IMR-90 (cell line): ENCODE measurements at regions not wholly inside any gene's neighbourhood (a gene's known extent, or its start where the extent isn't known, plus 50 kb on each side); places are given as distances from the start of the nearest gene placed in this dataset.

Source experiments
- ATAC-seq: fragments of 200-7000 bp; cut with Tn5 transposase; 2 replicates; pipeline ENCODE4 v1.9.1; 2020; ENCODE audit warnings: low read depth, mild to moderate bottlenecking, moderate library complexity
- BruUV-seq: library from RNA; stranded (reverse); fragments of 400-500 nt; replicated peaks from 2 replicates; lab custom pipeline; 2021; lab: Mats Ljungman, UMichigan
- CTCF ChIA-PET: fragments of 300-600 bp; formaldehyde crosslinking; extraction: SDS; loops from one replicate; lab custom pipeline; 2021; ENCODE audit warnings: antibody characterized with exemption; lab: Yijun Ruan, JAX
- POLR2A ChIA-PET: fragments of 300-600 bp; sonication (Branson Sonifier 250); formaldehyde crosslinking; loops from one replicate; lab custom pipeline; 2022; ENCODE audit warnings: antibody characterized with exemption; ENCODE audit not compliant: unreplicated experiment; lab: Charles Lee
- DNase-seq: peaks from one replicate; pipeline ENCODE4 v3.0.0; 2013
- H2AFZ ChIP-seq: replicated peaks from 2 replicates; pipeline ENCODE3; 2013; ENCODE audit warnings: low read length, mild to moderate bottlenecking; ENCODE audit not compliant: poor library complexity
- H2AK5ac ChIP-seq: 2 replicates; pipeline ENCODE4 v1.6.1; 2013; ENCODE audit warnings: low read depth, low read length, inconsistent platforms
- H2AK9ac ChIP-seq: replicated peaks from 2 replicates; pipeline ENCODE3; 2013; ENCODE audit warnings: mild to moderate bottlenecking, low read depth, low read length, moderate library complexity; ENCODE audit not compliant: poor library complexity
- H2BK120ac ChIP-seq: 2 replicates; pipeline ENCODE4 v1.6.1; 2013; ENCODE audit warnings: low read depth, low read length, inconsistent platforms
- H2BK15ac ChIP-seq: 3 replicates; pipeline ENCODE4 v1.6.1; 2013; ENCODE audit warnings: low read depth, low read length, inconsistent platforms
- H2BK20ac ChIP-seq: 2 replicates; pipeline ENCODE4 v1.6.1; 2013; ENCODE audit warnings: low read depth, mild to moderate bottlenecking, inconsistent platforms, low read length, moderate library complexity
- H2BK5ac ChIP-seq: 2 replicates; pipeline ENCODE4 v1.6.1; 2013; ENCODE audit warnings: mild to moderate bottlenecking, low read depth, low read length, inconsistent platforms; ENCODE audit not compliant: poor library complexity, severe bottlenecking
- H3K14ac ChIP-seq: replicated peaks from 2 replicates; pipeline ENCODE4 v1.6.1; 2013; ENCODE audit warnings: low read depth, low read length, inconsistent platforms
- H3K18ac ChIP-seq: 2 replicates; pipeline ENCODE4 v1.6.1; 2013; ENCODE audit warnings: low read depth, low read length, control low read depth
- H3K23ac ChIP-seq: 2 replicates; pipeline ENCODE4 v1.6.1; 2013; ENCODE audit warnings: low read depth, low read length, inconsistent platforms
- H3K27ac ChIP-seq: 2 replicates; pipeline ENCODE4 v1.5.1; 2013; ENCODE audit warnings: mild to moderate bottlenecking, control low read depth, low read length; ENCODE audit not compliant: insufficient read depth
- H3K27me3 ChIP-seq: 2 replicates; pipeline ENCODE4 v1.6.1; 2013; ENCODE audit warnings: low read length; ENCODE audit not compliant: control insufficient read depth, insufficient read depth
- H3K36me3 ChIP-seq: 2 replicates; pipeline ENCODE4 v1.6.1; 2013; ENCODE audit warnings: low read length, mixed read lengths; ENCODE audit not compliant: control insufficient read depth, insufficient read depth
- H3K4ac ChIP-seq: 2 replicates; pipeline ENCODE4 v1.6.1; 2013; ENCODE audit warnings: low read depth, low read length, inconsistent platforms
- H3K4me1 ChIP-seq: 2 replicates; pipeline ENCODE4 v1.6.1; 2013; ENCODE audit warnings: low read length, mixed read lengths; ENCODE audit not compliant: control insufficient read depth, insufficient read depth
- H3K4me2 ChIP-seq: 2 replicates; pipeline ENCODE4 v1.6.1; 2013; ENCODE audit warnings: low read depth, mild to moderate bottlenecking, control low read depth, low read length, moderate library complexity
- H3K4me3 ChIP-seq: 2 replicates; pipeline ENCODE4 v1.5.1; 2013; ENCODE audit warnings: low read depth, mild to moderate bottlenecking, control low read depth, low read length, moderate library complexity; ENCODE audit not compliant: insufficient read depth
- H3K56ac ChIP-seq: 2 replicates; pipeline ENCODE4 v1.6.1; 2013; ENCODE audit warnings: low read length, inconsistent platforms; ENCODE audit not compliant: insufficient read depth; ENCODE audit errors: extremely low read depth
- H3K79me1 ChIP-seq, 2 experiments: 2 replicates each; pipeline ENCODE4 v1.6.1; 2013; ENCODE audit warnings: low read length in 2 of 2, inconsistent platforms in 1 of 2, low read depth in 1 of 2
- H3K9ac ChIP-seq: 2 replicates; pipeline ENCODE4 v1.6.1; 2013; ENCODE audit warnings: low read depth, low read length, control low read depth
- H3K9me1 ChIP-seq: 2 replicates; pipeline ENCODE4 v1.6.1; 2013; ENCODE audit warnings: low read length, inconsistent platforms; ENCODE audit not compliant: insufficient read depth
- H3K9me3 ChIP-seq: 2 replicates; pipeline ENCODE4 v1.6.1; 2013; ENCODE audit warnings: low read length; ENCODE audit not compliant: control insufficient read depth, insufficient read depth
- H4K20me1 ChIP-seq: 2 replicates; pipeline ENCODE4 v1.6.1; 2013; ENCODE audit warnings: low read length, inconsistent platforms; ENCODE audit not compliant: insufficient read depth
- H4K5ac ChIP-seq: 2 replicates; pipeline ENCODE4 v1.6.1; 2013; ENCODE audit warnings: mild to moderate bottlenecking, low read depth, low read length, control low read depth
- H4K8ac ChIP-seq, 2 experiments: 2 replicates each; pipeline ENCODE4 v1.6.1; 2013; ENCODE audit warnings: low read depth in 2 of 2, low read length in 2 of 2, control low read depth in 1 of 2, inconsistent platforms in 1 of 2
- H4K91ac ChIP-seq: 2 replicates; pipeline ENCODE4 v1.6.1; 2013; ENCODE audit warnings: low read depth, low read length, inconsistent platforms; ENCODE audit not compliant: insufficient read depth
- BHLHE40 ChIP-seq: fragments of 150-350 bp; IDR thresholded peaks from 2 replicates; pipeline ENCODE4 v1.6.1; 2016; ENCODE audit warnings: mild to moderate bottlenecking, low read depth, low read length
- CEBPB ChIP-seq: IDR thresholded peaks from 2 replicates; pipeline ENCODE4 v1.6.1; 2012; ENCODE audit warnings: low read depth, low read length, improper control_type of control experiment
- CHD1 ChIP-seq: IDR thresholded peaks from 2 replicates; pipeline ENCODE4 v1.6.1; 2012; ENCODE audit warnings: low read depth, low read length, improper control_type of control experiment
- ELK1 ChIP-seq: fragments of 150-350 bp; IDR thresholded peaks from 2 replicates; pipeline ENCODE4 v1.6.1; 2016; ENCODE audit warnings: low read depth, mild to moderate bottlenecking, low read length, moderate library complexity, borderline replicate concordance
- FOS ChIP-seq: fragments of 150-350 bp; IDR thresholded peaks from 2 replicates; pipeline ENCODE4 v1.6.1; 2016; ENCODE audit warnings: low read depth, low read length
- MAFK ChIP-seq: IDR thresholded peaks from 2 replicates; pipeline ENCODE4 v1.6.1; 2012; ENCODE audit warnings: low read depth, low read length, improper control_type of control experiment
- MAZ ChIP-seq: IDR thresholded peaks from 2 replicates; pipeline ENCODE4 v1.6.1; 2012; ENCODE audit warnings: low read depth, mild to moderate bottlenecking, low read length, improper control_type of control experiment, moderate library complexity, borderline replicate concordance
- MXI1 ChIP-seq: IDR thresholded peaks from 2 replicates; pipeline ENCODE4 v1.6.1; 2012; ENCODE audit warnings: low read depth, mild to moderate bottlenecking, low read length, moderate library complexity, borderline replicate concordance
- NFE2L2 ChIP-seq: fragments of 150-350 bp; IDR thresholded peaks from 2 replicates; pipeline ENCODE4 v1.6.1; 2016; ENCODE audit warnings: low read depth, mild to moderate bottlenecking, low read length
- POLR2A ChIP-seq: IDR thresholded peaks from 2 replicates; pipeline ENCODE4 v1.6.1; 2012; ENCODE audit warnings: mild to moderate bottlenecking, low read depth, low read length
- RAD21 ChIP-seq: IDR thresholded peaks from 2 replicates; pipeline ENCODE4 v1.6.1; 2012; ENCODE audit warnings: low read length, improper control_type of control experiment
- RCOR1 ChIP-seq: IDR thresholded peaks from 2 replicates; pipeline ENCODE4 v1.6.1; 2012; ENCODE audit warnings: mild to moderate bottlenecking, low read length, improper control_type of control experiment; ENCODE audit not compliant: insufficient replicate concordance
- RFX5 ChIP-seq: IDR thresholded peaks from 2 replicates; pipeline ENCODE4 v1.8.0; 2012; ENCODE audit warnings: low read depth, mild to moderate bottlenecking, low read length, moderate library complexity
- SMC3 ChIP-seq: fragments of 150-350 bp; IDR thresholded peaks from 2 replicates; pipeline ENCODE4 v1.6.1; 2016; ENCODE audit warnings: low read depth, mild to moderate bottlenecking, antibody characterized with exemption, low read length, moderate library complexity
- WGBS, 2 experiments: methylation state at CpG; one replicate each; pipeline versions ENCODE4 v1.1.5 to v1.1.7; 2013; ENCODE audit warnings: missing lambda C conversion rate in 2 of 2; ENCODE audit not compliant: insufficient read length in 1 of 2; ENCODE audit errors: extremely low coverage in 2 of 2; 5-methylcytosine and 5-hydroxymethylcytosine counted together
- dilution Hi-C: fragments of 300-500 bp; cut with HindIII; formaldehyde crosslinking; loops from one replicate; pipeline ENCODE4 v1.14.3; 2018; ENCODE audit warnings: low sequenced_read_pairs; ENCODE audit not compliant: unreplicated experiment
- in situ Hi-C: fragments of 300-500 bp; cut with MboI; formaldehyde crosslinking; loops from 3 replicates; pipeline ENCODE4 v1.14.3; 2019; ENCODE audit warnings: low sequenced_read_pairs, inconsistent platforms, mixed read lengths
- intact Hi-C: fragments of 100-400 bp; cut with micrococcal nuclease; formaldehyde crosslinking; loops from 2 replicates; pipeline ENCODE4 v1.10.0; 2022
- TF ChIP-seq, protein P1 (sequence below): fragments of 150-350 bp; IDR thresholded peaks from 2 replicates; pipeline ENCODE4 v1.6.1; 2017; ENCODE audit warnings: mild to moderate bottlenecking, antibody characterized with exemption, low read length, low read depth
- TF ChIP-seq, protein P2 (sequence below): conservative IDR thresholded peaks from 2 replicates; pipeline ENCODE4 v1.5.1; 2012; ENCODE audit warnings: mild to moderate bottlenecking, low read depth, low read length, improper control_type of control experiment

DNA sequence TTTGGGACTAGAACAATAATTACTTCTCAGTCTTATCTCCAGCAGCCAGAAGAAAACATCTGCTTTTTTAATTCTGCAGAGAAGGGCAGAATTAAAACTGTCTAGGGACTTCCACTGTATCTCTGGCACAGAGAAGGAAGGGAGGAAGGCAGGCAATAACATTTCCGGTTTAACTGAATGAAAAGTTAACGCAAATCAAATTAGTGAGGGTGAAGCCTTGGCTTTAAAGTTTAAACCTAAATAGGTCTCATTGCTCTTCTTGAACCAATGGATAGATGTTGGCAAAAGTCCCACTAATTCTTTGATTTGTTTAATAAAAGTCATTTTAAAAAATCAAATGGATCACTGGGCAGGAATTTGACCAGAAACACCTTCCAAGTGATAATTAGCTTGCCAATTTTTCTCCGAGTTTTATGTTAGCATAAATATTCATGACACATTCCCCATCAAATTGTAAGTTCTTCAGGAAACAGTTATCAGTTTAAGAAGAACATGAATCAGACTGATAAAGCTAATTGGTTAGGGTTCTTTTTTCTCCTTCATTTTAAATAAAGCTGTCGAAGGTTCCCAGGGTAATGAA is 181.9 kb downstream of the SLC15A5 start:
- DNase-seq = no peak
- CTCF ChIA-PET = interaction anchor here (0.6 kb wide), 1 partner anchor 101 kb away, joined by 4 read pairs; no protein-coding TSS in a partner anchor
- intact Hi-C loops = no loop called here

More for the DNA sequence above, 181.9 kb downstream of the SLC15A5 start:
- H3K9me1 ChIP-seq = no peaks in the 10 kb centered on the region
- no peaks in the 10 kb centered on the region for H3K27me3 ChIP-seq
- H3K27ac ChIP-seq = no peak overlapping the region
- BruUV-seq = no TSS peak
- H3K23ac ChIP-seq = no peak overlapping the region
- WGBS, 2 experiments = no CpG with 5 or more reads among the region's 4 CpGs
- no peak for TF ChIP-seq RAD21
- TF ChIP-seq, protein P1, sequence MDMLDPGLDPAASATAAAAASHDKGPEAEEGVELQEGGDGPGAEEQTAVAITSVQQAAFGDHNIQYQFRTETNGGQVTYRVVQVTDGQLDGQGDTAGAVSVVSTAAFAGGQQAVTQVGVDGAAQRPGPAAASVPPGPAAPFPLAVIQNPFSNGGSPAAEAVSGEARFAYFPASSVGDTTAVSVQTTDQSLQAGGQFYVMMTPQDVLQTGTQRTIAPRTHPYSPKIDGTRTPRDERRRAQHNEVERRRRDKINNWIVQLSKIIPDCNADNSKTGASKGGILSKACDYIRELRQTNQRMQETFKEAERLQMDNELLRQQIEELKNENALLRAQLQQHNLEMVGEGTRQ = no peak
- no peak for TF ChIP-seq CEBPB
- no peak for TF ChIP-seq MAZ
- TF ChIP-seq RFX5 = no peak
- TF ChIP-seq FOS = no peak
- TF ChIP-seq SMC3 = no peak
- TF ChIP-seq NFE2L2 = no peak
- no peak for TF ChIP-seq MXI1
- no peak for TF ChIP-seq POLR2A
- TF ChIP-seq, protein P2, sequence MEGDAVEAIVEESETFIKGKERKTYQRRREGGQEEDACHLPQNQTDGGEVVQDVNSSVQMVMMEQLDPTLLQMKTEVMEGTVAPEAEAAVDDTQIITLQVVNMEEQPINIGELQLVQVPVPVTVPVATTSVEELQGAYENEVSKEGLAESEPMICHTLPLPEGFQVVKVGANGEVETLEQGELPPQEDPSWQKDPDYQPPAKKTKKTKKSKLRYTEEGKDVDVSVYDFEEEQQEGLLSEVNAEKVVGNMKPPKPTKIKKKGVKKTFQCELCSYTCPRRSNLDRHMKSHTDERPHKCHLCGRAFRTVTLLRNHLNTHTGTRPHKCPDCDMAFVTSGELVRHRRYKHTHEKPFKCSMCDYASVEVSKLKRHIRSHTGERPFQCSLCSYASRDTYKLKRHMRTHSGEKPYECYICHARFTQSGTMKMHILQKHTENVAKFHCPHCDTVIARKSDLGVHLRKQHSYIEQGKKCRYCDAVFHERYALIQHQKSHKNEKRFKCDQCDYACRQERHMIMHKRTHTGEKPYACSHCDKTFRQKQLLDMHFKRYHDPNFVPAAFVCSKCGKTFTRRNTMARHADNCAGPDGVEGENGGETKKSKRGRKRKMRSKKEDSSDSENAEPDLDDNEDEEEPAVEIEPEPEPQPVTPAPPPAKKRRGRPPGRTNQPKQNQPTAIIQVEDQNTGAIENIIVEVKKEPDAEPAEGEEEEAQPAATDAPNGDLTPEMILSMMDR = no peak
- TF ChIP-seq RCOR1 = no peak
- no peak for TF ChIP-seq ELK1
- no peak for TF ChIP-seq CHD1
- no peak for TF ChIP-seq MAFK
- no peak for TF ChIP-seq BHLHE40
- no peaks in the 10 kb centered on the region for H3K4me1 ChIP-seq
- dilution Hi-C loops (no loop called here), in situ Hi-C loops (no loop called here)
- no peak overlapping the region for H4K91ac ChIP-seq
- no peak overlapping the region for H2BK20ac ChIP-seq
- no peak overlapping the region for H3K9ac ChIP-seq
- no peak overlapping the region for H3K14ac ChIP-seq
- no peak overlapping the region for H2AFZ ChIP-seq
- H4K8ac ChIP-seq = no peak overlapping the region
- H2BK15ac ChIP-seq = no peak overlapping the region
- no peaks in the 10 kb centered on the region for H3K9me3 ChIP-seq
- no peak for ATAC-seq
- no peak overlapping the region for H2AK9ac ChIP-seq
- H4K20me1 ChIP-seq = no peaks in the 10 kb centered on the region
- H3K79me1 ChIP-seq = no peaks in the 10 kb centered on the region
- H4K5ac ChIP-seq = no peak overlapping the region
- no peak overlapping the region for H3K4me3 ChIP-seq
- no peak overlapping the region for H3K4me2 ChIP-seq
- H3K36me3 ChIP-seq = no peaks in the 10 kb centered on the region
- POLR2A ChIA-PET = interaction anchor here (0.5 kb wide), 1 partner anchor 62 kb away, joined by 3 read pairs; no protein-coding TSS in a partner anchor
- no peak overlapping the region for H3K56ac ChIP-seq
- no peak overlapping the region for H2BK5ac ChIP-seq
- H3K4ac ChIP-seq = no peak overlapping the region
- H2AK5ac ChIP-seq = no peak overlapping the region
- H3K18ac ChIP-seq = no peak overlapping the region
- H2BK120ac ChIP-seq = no peak overlapping the region
